ENCODE measurements at regions not wholly inside any gene's neighbourhood (a gene's known extent, or its start where the extent isn't known, plus 50 kb on each side); places are given as distances from the start of the nearest gene placed in this dataset.

DNA sequence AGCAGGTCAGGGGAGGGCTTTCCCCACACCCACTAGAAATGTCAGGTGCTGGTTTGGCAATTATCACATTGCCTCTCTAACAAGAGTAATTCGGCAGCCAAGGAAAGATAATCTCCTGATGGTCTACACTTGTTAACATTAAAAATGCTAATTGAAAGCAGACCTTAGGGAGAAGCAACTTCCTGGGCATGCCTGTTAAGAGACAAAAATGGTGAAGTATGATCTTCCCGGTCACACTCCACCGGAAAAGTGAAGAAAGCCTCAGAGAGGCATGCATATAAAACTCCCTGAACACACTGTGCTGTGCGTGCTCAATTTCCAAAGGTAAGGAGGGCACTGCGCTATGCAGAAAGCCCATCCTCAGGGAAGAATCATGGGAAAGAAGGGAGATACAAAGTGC, 244.3 kb downstream of the FAM170A start:
- Histone ChIP-seq H3K36me3 (no peaks in the 10 kb centered on the region), H3K9ac (ENCODE audit: low read depth in 2 of 2, low read length in 2 of 2) (no peak overlapping the region), H3K9me3 (no peaks in the 10 kb centered on the region), H3K27me3 (no peaks in the 10 kb centered on the region), H3K4me1 (no peaks in the 10 kb centered on the region), H3K27ac (no peak overlapping the region), H3K4me3 (no peak overlapping the region)
- DNase-seq: no peak
- intact Hi-C loops (cut with DNase I): no loop called here
- TF ChIP-seq, protein P1, sequence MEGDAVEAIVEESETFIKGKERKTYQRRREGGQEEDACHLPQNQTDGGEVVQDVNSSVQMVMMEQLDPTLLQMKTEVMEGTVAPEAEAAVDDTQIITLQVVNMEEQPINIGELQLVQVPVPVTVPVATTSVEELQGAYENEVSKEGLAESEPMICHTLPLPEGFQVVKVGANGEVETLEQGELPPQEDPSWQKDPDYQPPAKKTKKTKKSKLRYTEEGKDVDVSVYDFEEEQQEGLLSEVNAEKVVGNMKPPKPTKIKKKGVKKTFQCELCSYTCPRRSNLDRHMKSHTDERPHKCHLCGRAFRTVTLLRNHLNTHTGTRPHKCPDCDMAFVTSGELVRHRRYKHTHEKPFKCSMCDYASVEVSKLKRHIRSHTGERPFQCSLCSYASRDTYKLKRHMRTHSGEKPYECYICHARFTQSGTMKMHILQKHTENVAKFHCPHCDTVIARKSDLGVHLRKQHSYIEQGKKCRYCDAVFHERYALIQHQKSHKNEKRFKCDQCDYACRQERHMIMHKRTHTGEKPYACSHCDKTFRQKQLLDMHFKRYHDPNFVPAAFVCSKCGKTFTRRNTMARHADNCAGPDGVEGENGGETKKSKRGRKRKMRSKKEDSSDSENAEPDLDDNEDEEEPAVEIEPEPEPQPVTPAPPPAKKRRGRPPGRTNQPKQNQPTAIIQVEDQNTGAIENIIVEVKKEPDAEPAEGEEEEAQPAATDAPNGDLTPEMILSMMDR (IDR thresholded peaks at IDR 0.05): no peak

DNA sequence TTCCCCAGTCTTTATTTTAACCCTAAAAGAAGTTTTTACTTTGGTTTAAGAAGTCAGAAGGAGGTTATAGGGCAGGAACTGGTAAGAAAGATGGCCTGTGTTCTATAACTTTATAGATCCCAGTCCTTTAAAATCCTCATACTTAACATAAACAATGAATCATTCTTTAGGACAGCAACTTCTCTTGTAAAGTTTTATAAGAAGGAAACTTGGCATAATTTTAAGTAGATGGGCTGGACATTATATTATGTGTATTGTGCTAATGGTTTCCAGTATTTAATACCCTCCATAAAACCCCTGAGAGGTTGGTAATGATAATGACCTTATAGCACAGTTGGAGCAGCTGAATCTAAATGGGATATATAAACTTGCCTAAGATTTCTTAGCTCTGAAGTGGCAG, 247.2 kb downstream of the FAM170A start:
- Histone ChIP-seq H3K36me3 (no peaks in the 10 kb centered on the region), H3K27ac (no peak overlapping the region), H3K4me1 (no peaks in the 10 kb centered on the region), H3K4me3 (no peak overlapping the region), H3K9ac (ENCODE audit: low read depth in 2 of 2, low read length in 2 of 2) (no peak overlapping the region), H3K27me3 (no peaks in the 10 kb centered on the region), H3K9me3 (no peaks in the 10 kb centered on the region)
- TF ChIP-seq, protein P1 (IDR thresholded peaks at IDR 0.05): no peak
- intact Hi-C loops (cut with DNase I): no loop called here
- DNase-seq: no peak

DNA sequence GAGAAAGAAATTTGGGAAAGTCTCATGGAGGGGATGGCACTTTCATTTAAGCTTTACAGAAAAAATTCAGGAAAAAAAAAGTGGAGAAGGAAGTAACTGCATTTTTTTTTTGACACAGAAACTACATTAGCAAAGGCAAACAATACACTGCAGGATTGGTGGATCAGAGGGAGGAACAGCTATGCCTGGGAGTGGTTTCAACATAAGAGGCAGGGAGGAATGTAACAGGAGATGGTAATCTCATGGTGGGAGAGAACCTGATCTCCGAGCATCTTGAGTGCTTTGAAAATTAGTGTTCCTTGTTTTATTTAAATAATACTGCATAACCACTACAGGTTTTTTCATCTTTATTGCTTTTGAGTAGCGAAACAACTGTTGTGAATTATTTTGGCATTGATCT, 249.4 kb downstream of the FAM170A start:
- Histone ChIP-seq H3K9me3 (no peaks in the 10 kb centered on the region), H3K36me3 (no peaks in the 10 kb centered on the region), H3K4me3 (no peak overlapping the region), H3K27me3 (no peaks in the 10 kb centered on the region), H3K27ac (no peak overlapping the region), H3K9ac (ENCODE audit: low read depth in 2 of 2, low read length in 2 of 2) (no peak overlapping the region), H3K4me1 (no peaks in the 10 kb centered on the region)
- intact Hi-C loops (cut with DNase I): no loop called here
- TF ChIP-seq, protein P1 (IDR thresholded peaks at IDR 0.05): no peak
- no peak for DNase-seq

DNA sequence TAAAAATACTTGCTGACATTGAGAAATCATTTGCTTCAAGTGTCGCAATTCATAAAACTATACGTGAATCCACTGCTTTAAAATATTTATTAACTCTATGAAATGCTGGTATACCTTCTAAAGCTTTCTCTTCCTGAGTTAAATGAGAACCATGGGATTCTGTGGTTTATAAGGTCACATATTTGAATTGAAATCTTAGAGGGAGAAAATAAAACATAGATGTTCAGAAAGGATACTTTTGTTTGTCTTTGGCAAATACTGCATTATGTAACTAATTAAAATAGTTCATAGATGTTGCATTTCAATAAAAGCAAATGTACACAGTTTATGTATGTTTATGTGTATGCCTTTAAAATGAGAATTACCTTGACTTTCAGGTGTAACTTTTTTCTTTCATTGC, 250.1 kb downstream of the FAM170A start:
- Histone ChIP-seq H3K9me3 (no peaks in the 10 kb centered on the region), H3K27me3 (no peaks in the 10 kb centered on the region), H3K4me1 (no peaks in the 10 kb centered on the region), H3K9ac (ENCODE audit: low read depth in 2 of 2, low read length in 2 of 2) (no peak overlapping the region), H3K36me3 (no peaks in the 10 kb centered on the region), H3K4me3 (no peak overlapping the region), H3K27ac (no peak overlapping the region)
- intact Hi-C loops (cut with DNase I): no loop called here
- no peak for DNase-seq
- TF ChIP-seq, protein P1 (IDR thresholded peaks at IDR 0.05): no peak

DNA sequence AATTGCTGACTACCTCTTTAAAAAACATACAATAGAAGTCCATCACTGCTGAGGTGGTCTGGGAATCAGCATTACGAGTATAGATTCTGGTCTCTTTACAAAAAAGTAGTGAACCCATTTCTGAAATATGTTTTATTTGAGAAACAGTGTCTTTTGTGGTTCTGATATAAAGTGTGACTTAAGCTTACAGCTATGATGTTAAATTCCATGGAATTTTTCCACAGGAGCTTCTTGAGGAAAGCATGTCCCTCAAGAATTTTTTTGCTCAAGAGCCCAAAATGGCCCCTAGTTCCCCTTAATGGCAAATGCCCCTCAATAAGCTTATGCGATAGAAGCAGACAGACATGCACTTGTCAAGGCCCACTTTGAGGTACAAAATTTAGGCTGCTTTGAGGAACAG, 265.7 kb downstream of the FAM170A start:
- intact Hi-C loops (cut with DNase I): no loop called here

More for the DNA sequence above, 265.7 kb downstream of the FAM170A start:
- TF ChIP-seq, protein P1 (IDR thresholded peaks at IDR 0.05): no peak
- Histone ChIP-seq H3K9ac (ENCODE audit: low read depth in 2 of 2, low read length in 2 of 2) (no peak overlapping the region), H3K36me3 (no peaks in the 10 kb centered on the region), H3K4me3 (no peak overlapping the region), H3K4me1 (no peaks in the 10 kb centered on the region), H3K27ac (no peak overlapping the region), H3K27me3 (no peaks in the 10 kb centered on the region), H3K9me3 (no peaks in the 10 kb centered on the region)
- DNase-seq: no peak

Measured in colonic mucosa (tissue), 4 donors.